ENCODE measurements at regions not wholly inside any gene's neighbourhood (a gene's known extent, or its start where the extent isn't known, plus 50 kb on each side); places are given as distances from the start of the nearest gene placed in this dataset.

DNA sequence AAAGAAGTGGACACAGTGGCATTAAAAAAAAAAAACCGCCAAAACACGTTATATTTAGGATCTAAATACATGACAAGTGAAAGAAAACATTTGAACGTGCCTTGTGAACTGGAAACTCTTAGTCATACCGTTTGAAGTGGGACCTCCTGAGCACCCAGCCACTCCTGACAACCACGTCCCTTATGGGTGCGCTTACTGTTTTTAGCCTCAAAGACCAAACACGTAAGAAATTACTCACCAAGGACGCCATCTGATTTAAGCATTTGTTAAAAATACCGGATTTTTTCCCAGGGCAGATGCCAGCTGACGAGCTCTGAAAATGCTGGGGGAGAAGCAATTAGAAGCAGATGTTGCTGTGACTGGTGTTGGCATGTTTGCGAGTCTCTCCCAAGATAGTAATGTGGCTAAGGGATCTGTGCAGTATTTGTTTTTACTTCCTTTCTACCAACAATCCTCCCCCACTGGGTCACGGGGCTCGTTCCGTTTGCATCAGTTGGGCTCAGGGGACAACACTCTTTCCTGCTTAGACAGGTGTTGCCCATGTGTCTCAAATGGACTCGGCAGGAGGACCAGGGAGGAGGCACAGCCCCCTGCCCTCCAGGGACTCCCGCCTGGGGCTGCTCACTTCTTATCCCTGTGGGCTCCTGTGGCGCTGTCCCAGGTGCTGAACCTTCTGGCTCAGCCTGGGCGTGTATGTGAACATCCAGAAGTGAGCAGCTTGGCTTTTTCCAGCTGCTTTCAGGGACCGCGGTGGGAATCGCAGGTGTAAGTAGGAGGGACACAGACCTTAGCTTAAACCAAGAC is 101.0 kb downstream of the BEGAIN start:
- Histone ChIP-seq H3K36me3 (ENCODE audit: control insufficient read depth in 4 of 4, insufficient read depth in 3 of 4, low read depth in 1 of 4, low read length in 3 of 4) (no peaks in the 10 kb centered on the region), H3K27me3 (ENCODE audit: control insufficient read depth in 4 of 4, insufficient read depth in 4 of 4, low read length in 3 of 4) (no peaks in the 10 kb centered on the region), H3K9ac (ENCODE audit: low read depth in 1 of 2, low read length in 2 of 2) (no peak overlapping the region), H3K4me1 (ENCODE audit: control insufficient read depth in 4 of 4, insufficient read depth in 4 of 4, low read length in 3 of 4) (no peaks in the 10 kb centered on the region), H3K4me3 (ENCODE audit: low read depth in 1 of 3, low read length in 3 of 3) (no peak overlapping the region), H3K27ac (ENCODE audit: low read depth in 1 of 2, low read length in 2 of 2) (no peak overlapping the region), H3K9me3 (ENCODE audit: control insufficient read depth in 4 of 4, low read length in 3 of 4) (no peaks in the 10 kb centered on the region)
- 82% methylated on average over 21 of the region's 21 CpGs for WGBS
- peak; percentile 76 for DNase-seq (ENCODE audit: low spot score)
- TF ChIP-seq, protein P1, sequence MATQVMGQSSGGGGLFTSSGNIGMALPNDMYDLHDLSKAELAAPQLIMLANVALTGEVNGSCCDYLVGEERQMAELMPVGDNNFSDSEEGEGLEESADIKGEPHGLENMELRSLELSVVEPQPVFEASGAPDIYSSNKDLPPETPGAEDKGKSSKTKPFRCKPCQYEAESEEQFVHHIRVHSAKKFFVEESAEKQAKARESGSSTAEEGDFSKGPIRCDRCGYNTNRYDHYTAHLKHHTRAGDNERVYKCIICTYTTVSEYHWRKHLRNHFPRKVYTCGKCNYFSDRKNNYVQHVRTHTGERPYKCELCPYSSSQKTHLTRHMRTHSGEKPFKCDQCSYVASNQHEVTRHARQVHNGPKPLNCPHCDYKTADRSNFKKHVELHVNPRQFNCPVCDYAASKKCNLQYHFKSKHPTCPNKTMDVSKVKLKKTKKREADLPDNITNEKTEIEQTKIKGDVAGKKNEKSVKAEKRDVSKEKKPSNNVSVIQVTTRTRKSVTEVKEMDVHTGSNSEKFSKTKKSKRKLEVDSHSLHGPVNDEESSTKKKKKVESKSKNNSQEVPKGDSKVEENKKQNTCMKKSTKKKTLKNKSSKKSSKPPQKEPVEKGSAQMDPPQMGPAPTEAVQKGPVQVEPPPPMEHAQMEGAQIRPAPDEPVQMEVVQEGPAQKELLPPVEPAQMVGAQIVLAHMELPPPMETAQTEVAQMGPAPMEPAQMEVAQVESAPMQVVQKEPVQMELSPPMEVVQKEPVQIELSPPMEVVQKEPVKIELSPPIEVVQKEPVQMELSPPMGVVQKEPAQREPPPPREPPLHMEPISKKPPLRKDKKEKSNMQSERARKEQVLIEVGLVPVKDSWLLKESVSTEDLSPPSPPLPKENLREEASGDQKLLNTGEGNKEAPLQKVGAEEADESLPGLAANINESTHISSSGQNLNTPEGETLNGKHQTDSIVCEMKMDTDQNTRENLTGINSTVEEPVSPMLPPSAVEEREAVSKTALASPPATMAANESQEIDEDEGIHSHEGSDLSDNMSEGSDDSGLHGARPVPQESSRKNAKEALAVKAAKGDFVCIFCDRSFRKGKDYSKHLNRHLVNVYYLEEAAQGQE (IDR thresholded peaks at IDR 0.05), result peak; percentile 99
- TF ChIP-seq TAF1 (conservative IDR thresholded peaks at IDR 0.05), result no peak

Measured in liver (tissue), 7 donors.